Activated T-cell treated with anti-CD3 and anti-CD28 coated beads, Interleukin-2, amount 50 U/mL, for 48 hours (primary cell): ENCODE measurements at regions not wholly inside any gene's neighbourhood (a gene's known extent, or its start where the extent isn't known, plus 50 kb on each side); places are given as distances from the start of the nearest gene placed in this dataset.
"Not testable (repeated sequence)": the region's sequence is repeated elsewhere in the genome, so short reads cannot be mapped to it uniquely, and the experiment has no call there.

Experiments
- DNase-seq, 2 experiments: peaks; one replicate each; pipeline ENCODE4 v3.0.0-alpha.2; 2020

DNA sequence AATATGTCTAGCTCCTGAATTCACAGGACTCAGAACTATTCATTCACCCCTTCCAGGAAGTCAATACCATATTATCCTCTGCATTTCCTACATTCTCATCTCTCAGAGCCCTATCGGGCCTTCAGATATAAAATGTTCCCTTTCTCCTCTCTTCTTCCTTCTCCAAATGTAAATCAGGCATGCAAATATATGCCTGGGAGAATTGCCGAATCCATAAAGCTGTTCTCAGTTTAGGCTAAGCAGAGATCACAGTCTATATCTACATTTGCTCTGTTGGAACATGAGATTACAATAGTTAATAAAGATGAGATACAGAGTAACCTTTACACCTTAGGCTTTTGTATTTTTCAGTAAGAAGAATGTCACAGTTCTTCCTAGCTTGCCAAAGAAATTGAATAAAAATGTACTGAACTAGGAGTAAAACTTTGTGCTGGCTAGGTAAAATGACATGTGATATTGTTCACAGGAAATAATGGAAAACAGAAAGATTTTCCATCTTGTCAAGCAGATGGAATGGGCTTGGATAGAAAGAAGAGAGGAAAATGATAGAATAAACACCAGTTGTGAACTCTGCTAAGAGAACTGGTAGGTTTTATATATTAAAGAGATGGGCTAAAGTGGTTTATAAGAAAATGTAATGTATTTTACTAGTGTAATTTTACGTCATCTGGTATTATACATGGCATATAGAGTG, 161.5 kb downstream of the NRIP1 start:
- DNase-seq: no peak

DNA sequence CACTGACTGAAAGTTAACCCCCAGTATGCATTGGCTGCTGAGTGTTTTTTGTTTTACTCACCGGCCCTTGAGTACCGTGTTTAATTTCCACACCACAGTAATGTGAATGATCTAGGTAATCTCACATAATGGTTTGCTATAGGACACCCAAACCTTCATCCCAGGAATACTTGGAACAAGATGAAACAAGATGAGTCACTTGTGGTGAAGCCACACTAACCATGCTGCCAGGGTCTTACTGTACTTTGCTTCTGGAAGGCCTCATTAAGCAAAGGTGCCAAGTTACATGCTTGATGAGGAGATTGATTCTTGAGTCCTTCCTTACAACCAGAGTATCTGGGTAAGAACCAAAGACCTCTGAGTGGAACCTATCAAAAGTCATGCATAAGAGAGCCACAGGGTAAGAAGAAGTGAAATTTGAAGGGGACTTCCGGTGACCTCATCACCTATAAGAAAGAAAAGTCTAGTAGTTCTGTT, 163.3 kb downstream of the NRIP1 start:
- no peak for DNase-seq

DNA sequence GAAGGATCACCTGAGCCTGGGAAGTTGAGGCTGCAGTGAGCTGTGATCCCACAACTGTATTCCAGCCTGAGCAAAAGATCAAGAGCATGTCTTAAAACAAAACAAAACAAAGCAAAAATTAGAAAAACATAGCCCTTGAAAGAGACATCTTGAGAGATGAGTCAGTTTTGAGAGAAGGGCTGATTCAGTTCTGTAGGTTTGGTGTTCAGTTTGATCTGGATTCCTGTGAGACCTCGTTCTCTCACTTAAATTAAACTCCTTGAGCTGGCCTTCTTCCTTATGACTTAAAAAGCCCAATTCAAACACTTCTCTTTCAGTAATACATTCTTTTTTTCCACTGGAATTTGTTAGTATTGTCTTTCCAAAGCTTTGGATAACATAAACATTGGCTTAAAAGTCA, 164.2 kb downstream of the NRIP1 start:
- DNase-seq: no peak

DNA sequence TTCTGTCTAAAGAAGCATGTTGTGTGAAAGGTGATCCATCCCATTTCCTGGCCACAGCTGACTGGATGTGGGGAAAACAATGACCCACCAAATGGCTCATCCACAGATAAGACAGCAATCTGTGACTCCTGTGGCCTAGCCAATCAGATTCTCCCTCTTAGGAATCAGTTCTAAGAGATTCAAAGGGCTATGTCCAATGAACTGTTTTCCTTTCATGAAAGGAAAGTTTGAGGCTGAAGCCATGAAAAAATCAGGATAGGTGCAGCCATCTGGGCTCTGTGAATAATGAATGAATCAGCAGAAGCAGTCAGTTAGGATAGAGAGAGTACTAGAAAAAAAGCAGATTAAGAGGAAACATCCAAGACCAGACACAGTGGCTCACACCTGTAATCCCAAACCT, 164.7 kb downstream of the NRIP1 start:
- no peak for DNase-seq

DNA sequence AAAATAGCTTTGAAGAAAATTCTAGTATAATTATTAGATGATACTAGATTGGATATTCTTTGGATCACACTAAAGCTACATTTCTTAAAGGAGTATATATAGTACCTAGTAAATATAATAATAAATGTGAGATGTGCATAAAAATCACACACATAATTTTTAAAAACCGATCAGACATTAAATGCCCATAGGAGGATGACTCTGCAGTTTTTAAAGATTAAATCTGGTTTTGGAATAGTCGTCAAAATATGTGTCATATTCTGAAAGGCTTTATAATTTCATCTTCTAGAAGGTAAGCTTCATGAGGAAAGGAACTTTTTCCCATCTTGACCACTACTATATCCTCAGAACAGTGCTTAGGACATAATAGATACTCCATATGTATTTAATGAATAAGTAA, 169.0 kb downstream of the NRIP1 start:
- no peak for DNase-seq

DNA sequence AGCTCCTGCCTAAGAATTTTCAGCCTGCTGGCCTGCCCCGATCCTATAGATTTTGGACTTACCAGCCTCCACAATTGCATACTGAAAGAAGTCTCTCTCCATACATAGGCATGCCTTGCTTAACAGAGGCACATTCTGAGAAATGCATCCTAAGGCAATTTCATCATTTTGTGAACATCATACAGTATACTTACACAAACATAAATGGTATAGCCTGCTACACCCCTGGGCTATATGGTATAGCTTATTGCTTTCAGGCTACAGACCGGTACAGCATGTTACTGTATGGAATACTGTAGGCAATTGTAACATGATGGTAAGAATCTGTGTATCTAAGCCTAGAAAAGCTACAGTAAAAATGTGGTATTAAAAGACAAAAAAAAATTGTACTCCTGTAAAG, 174.7 kb downstream of the NRIP1 start:
- no peak for DNase-seq

DNA sequence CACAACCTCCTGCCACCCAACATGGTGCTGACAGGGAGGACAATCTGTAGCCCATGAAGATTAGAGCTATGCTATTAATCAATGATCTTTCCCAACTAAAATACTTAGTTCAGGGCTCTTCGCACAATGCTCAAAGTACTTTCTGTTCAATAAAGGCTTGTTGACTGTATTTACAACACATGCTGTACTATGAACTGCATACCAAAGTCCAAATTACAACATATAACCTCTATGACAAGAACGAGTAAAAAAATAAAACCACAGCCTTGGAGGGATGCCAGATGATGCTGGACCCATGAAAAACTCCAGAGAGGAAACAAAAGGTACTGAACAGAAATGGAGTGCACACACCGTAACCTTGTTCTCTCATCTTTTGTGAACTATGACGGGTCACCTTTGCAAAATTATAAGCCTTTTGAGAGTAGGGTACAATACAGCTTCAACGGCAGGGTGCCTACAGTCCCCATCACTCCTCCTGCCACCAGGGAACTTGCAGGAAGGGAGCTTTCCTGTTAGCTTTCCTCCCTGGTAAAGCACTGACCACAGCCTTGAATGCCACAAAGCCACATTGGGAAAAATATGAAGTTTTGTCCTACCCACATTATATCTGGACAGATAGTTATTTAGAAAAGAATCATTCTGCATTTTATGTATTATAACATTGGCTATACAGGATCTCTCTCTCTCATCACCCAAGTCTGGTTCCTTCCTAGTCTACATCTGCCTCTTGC, 175.6 kb downstream of the NRIP1 start:
- no peak for DNase-seq

DNA sequence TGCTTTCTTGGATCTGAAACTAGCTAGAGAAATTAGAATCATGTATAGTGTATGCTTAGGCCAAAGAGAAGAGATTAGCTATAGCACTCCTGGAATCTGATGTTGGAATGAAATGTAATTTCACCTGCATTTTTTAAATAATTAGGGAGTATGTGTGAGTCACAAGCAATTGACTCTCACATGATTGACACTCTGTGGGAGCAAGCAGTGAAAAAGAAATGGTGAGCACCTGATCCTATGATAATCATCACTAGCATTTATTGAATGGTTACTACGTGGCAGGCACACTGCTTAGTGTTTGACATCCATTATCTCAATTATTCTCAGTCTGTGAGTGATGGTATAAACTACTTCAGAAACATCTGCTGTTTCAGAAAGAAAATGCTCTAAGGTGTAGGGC, 176.6 kb downstream of the NRIP1 start:
- no peak for DNase-seq

DNA sequence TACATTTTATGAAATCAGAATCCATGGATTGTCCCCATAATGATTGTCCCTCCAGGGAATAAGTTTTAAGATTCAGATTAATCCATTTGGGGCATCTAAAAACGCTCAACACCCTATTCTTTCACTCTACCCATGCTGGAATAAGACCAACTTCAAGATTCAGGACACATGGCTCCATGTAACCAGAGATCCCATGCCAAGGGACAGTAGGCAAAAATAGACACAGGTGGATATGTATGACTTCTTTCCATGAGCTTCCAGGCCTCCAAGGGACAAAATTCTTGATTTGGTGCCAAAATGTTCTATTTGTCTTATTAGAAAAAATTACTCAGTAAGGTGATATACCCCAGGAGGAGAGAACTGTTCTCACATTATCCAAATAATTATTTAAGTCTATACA, 178.8 kb downstream of the NRIP1 start:
- no peak for DNase-seq

DNA sequence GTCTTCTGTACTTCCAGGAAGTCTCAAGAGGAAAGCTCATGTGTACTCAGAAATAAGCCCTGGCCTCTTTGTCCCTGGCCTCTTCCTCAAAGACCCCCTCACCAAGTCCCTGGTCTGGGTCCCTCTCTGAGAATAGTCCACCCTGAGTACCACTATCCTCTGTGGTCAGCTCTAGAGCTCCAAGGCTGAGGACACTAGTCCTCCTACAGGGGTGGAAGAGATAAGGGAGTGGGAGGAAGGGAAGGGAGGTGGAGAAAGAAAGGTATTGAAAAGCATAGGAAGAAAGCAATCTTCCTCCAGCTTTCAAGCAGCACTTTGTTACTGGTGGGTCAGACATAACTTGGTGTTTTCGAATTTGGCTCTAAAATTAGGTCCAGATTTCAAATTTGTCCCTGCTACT, 181.4 kb downstream of the NRIP1 start:
- no peak for DNase-seq

DNA sequence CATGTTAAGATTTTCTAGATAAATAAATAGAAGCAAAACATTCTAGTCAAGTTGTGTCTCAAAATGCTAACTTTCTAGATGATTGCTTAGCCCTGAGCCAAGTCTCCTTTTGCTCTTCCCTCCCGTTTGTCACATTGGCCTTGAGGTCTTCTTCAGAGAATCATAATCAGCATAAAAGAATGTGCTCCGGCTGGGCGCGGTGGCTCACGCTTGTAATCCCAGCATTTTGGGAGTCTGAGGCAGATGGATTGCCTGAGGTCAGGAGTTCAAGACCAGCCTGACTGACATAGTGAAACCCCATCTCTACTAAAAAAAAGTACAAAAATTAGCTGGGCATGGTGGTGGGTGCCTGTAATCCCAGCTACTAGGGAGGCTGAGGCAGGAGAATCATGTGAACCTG, 182.3 kb downstream of the NRIP1 start:
- not testable (repeated sequence) for DNase-seq

DNA sequence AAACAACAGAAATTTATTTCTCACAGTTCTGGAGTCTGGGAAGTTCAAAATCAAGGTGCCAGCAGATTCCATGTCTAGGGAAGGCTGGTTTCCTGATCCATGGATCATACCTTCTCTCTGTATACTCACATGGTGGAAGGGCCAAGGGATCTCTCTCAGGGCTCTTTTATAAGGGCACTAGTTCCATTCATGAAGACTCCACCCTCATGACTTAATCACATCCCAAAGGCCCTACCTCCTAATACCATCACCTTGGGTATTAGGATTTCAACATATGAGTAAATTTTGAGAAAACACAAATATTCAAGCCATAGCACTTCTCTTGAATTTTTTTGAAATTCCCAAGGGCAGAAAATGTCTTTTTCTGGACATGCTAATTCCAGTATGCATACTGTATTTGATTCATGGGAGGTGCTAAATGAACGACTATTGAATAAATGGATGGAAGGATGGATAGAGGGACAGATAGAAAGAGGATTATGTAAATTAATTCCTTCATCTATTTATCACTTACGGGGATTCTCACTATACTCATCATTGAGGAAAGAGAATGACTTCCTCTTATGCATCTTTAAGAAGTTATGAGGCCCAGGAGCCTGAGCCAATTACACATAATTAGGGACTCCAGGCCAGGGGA, 182.8 kb downstream of the NRIP1 start:
- no peak for DNase-seq

DNA sequence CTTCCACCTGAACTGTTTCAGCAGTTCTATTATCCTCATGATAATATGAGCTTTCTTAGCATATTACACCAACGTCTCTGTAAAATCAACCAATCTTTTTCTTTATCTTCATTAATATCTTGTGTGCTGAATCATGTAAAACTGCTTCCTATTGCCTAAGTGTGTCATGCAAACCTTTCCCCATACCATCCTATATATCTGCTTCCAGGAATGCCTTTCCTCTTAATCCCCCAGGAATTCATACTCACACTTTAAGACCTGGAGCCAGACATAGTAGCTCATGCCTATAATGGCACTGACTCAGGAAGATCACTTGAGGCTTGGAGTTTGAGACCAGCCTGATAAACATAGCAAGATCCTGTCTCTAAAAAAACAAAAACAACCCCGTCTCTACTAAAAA, 183.9 kb downstream of the NRIP1 start:
- DNase-seq: no peak

DNA sequence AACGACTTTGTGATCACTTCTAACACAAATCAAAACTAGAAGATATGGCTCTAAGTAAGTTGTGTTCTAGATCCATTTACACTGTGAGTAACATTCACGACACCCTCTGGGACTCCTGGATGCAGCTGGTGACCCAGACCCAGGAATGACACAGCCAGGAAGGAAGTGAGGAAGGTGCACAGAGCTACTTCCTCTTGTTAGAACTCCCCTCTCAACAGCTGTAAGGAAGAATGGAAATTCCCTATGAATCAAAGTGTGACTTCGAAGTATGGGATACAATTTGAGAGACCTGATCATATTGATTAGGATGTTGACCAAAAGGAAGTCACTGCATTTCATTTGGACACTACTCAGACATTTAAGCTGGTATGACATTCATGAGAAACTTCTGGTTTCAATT, 185.3 kb downstream of the NRIP1 start:
- no peak for DNase-seq

DNA sequence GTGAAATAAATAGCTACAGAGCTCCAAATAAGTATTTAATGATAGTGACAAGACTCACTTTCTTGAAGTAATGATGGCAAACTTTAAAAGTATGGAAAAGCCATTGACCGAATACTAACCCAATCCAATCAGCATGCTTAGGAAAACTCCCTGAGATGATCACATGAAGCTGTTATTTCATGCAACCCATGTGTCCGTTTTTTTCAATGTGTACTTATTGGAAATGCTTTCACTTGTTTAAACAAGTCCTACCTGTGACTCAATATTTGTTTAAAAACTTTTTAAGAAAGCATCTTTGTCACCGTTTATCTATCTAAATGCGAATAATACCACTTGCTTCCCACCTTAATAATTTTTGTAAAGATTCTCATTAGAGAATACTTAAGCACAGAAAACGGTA, 185.8 kb downstream of the NRIP1 start:
- DNase-seq: no peak

DNA sequence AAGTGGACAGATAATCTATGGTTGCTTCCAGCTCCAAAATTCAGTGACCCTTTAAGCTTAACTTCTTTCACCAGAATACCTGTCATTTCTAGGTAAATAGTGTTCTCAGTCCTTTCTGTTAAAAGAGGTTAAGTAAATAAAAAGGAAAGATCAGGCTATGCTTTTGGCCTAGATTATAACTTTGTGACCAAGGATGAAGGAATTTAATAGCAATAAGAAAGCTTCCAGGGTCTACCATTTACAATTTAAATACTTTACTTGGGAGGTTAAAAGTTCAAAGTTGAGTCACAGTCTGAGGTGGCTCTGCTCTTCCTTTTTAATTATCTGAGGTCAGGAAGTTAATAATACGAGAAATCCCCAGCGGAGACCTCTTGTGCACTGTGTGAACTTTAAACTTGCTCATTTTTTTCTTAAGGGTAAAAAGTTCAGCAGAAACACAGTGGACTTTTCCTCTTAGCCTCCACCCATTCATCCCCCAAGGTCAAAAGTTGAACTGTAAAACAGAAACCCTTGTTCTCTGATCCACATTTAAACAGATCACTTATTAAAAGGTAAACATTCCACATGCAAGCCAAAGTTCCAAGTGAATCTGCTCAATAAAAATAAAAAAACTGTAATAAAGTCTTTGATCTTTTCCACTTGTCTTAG, 187.1 kb downstream of the NRIP1 start:
- DNase-seq: no peak

DNA sequence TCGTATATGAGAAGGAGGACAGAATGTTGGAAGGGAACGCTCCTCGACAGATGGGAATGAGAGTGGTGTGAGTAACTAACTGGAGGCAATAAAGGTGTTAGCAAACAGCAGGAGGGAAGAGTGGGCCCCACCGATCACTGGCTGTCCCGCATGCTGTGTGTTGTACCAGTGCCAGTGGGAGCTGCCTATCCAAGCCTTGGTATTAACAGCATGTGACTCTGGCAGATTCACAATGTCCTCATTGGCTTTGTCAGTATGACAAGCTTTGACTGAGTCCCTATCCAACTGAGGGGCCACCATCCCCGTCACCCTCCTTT, 188.3 kb downstream of the NRIP1 start:
- DNase-seq: no peak

DNA sequence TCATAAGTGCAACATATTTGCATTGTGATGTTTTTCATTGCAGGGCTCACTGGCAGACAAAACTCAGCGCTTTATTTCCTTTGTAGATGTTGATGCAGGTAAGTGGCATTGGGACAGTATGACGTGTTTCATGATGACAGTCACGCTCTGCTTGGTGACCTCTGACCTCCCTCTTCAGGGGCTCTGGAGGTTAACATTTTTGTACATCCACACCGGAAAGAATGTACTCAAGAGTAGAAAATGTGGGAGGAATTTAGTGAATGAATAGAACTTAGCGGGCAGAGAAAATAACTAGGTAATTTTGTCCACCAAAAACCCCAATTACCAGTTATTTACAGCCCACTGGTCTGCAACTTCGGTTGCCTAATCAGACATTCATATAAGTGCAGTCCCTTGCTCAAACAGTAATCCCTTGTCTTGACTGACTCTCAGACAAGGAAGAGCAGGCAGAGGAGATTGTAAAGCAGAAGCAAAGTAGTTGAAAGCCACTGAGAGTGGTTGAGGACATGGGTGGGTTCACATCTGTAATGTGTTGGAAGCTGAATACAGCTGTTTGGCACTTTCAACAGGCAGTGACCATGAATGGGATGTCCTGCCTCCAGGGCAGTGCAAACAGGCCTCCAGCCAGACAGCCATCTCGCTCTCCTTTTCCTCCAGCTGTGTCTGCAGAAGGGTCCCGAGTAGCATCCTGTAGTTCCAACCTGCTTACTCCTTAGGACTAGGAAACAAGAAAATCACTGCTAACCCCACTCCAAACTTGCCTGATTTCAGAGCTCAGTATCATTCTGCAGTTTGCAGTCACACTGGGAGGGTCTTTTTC, 188.9 kb downstream of the NRIP1 start:
- DNase-seq: no peak

DNA sequence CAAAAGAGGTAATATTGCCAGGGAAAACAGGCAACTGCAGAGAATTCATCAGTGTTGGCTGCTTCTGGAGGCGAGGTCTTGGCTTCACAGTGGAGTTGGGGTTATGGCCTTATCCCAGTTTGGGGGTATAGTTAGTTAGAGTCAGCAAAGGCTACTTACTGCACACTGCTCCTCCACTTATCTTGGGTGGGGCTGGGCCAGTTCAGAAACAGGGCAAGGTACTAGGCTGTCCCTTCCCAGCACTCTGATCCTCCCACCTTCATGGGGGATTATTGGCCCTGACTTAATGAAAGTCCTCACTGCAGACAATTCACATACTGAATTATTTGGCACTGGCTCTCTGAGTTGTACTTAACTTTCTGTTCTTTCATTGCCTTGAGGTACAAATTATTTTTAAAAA, 189.6 kb downstream of the NRIP1 start:
- DNase-seq: no peak

DNA sequence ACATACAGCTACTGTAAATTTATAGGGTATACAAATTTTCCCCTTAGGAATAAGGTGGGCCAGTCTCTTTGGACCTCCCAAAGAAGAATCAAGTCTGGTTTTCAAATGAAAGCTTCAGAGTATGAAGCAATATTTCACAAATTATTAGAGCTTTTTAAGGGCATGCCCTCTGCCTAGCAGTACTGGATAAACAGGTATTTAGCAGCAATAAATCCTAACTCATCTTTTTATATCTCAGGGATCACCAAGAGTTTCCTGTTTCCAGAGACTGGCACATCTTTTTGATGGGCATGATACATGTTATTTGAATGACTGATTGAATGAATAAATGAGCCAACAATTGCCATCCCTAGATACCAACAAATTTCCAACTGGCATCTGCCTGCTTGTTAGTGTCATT, 190.4 kb downstream of the NRIP1 start:
- DNase-seq: no peak

DNA sequence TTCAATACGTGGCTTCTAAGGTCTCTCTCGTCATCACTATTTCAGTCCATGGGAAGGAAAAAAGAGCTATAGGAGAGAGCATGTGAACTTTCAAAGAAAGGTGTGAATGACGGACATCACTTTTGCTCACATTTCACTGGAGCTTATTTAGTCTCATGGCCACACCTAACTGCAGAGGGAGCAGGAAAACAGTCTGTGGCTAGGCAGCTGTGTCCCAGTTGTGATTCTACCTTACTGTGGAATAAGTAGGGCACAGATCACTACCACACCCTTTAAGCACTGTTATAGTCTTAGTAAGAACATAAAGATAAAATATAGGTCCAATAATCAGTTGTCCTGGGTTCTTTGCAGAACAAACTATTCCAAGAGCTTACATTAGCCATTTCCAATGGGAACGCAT, 192.9 kb downstream of the NRIP1 start:
- DNase-seq: no peak

DNA sequence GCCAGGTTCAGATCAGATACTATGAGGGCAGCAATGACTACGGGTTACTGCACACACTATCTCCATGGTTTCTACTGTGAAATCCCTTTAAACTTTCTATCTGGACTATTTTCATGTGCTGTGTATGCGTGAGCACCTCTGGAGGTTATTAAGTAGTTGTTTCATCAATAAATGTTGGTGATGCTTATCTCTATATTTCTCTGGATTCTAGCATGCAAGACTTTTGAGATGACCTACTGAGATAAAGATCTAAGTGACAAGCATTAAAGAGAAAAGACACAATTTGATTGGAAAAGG, 194.0 kb downstream of the NRIP1 start:
- DNase-seq: no peak
